ENCODE measurements at regions not wholly inside any gene's neighbourhood (a gene's known extent, or its start where the extent isn't known, plus 50 kb on each side); places are given as distances from the start of the nearest gene placed in this dataset.

DNA sequence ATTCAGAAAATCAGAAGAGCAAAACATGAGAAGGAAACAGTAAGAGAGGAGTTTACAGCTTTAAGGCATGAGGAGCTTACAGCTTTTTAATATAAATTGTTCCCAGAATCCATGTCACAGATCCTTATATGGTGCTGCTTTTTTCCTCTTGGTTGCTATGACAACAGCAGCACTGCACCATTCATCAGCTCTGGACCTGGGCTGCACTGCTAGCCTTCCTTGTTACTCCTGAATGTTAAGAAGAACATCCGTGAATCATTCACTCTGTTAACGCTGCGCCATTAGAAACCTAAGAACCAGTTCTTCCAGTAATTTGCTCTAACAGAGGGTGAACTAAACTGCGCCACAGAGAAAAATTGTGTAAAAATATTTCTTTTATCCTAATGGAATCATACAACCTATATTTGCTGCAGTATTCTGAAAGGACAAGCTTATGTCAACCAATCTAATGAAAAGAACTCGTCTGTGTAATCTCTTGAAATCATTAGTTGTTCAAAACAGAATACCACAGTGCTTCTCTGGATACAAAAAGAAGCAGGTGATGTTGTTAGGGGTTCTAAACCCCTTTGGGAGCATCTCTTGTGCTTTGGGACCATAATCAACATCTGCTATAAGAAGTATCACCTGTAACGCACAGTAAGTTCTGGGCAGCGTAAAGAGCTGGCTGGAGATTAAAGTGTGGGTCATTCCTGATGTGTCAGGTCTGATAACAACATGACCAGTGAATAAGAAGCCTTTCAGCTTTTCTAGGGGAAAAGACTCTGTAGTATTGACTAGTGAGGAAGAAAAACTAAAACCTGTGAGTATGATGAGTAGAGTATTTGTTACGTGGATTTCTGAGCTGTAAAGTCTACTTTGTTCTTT is 151.2 kb downstream of the TANC2 start (continued):
- TF ChIP-seq, protein P1, sequence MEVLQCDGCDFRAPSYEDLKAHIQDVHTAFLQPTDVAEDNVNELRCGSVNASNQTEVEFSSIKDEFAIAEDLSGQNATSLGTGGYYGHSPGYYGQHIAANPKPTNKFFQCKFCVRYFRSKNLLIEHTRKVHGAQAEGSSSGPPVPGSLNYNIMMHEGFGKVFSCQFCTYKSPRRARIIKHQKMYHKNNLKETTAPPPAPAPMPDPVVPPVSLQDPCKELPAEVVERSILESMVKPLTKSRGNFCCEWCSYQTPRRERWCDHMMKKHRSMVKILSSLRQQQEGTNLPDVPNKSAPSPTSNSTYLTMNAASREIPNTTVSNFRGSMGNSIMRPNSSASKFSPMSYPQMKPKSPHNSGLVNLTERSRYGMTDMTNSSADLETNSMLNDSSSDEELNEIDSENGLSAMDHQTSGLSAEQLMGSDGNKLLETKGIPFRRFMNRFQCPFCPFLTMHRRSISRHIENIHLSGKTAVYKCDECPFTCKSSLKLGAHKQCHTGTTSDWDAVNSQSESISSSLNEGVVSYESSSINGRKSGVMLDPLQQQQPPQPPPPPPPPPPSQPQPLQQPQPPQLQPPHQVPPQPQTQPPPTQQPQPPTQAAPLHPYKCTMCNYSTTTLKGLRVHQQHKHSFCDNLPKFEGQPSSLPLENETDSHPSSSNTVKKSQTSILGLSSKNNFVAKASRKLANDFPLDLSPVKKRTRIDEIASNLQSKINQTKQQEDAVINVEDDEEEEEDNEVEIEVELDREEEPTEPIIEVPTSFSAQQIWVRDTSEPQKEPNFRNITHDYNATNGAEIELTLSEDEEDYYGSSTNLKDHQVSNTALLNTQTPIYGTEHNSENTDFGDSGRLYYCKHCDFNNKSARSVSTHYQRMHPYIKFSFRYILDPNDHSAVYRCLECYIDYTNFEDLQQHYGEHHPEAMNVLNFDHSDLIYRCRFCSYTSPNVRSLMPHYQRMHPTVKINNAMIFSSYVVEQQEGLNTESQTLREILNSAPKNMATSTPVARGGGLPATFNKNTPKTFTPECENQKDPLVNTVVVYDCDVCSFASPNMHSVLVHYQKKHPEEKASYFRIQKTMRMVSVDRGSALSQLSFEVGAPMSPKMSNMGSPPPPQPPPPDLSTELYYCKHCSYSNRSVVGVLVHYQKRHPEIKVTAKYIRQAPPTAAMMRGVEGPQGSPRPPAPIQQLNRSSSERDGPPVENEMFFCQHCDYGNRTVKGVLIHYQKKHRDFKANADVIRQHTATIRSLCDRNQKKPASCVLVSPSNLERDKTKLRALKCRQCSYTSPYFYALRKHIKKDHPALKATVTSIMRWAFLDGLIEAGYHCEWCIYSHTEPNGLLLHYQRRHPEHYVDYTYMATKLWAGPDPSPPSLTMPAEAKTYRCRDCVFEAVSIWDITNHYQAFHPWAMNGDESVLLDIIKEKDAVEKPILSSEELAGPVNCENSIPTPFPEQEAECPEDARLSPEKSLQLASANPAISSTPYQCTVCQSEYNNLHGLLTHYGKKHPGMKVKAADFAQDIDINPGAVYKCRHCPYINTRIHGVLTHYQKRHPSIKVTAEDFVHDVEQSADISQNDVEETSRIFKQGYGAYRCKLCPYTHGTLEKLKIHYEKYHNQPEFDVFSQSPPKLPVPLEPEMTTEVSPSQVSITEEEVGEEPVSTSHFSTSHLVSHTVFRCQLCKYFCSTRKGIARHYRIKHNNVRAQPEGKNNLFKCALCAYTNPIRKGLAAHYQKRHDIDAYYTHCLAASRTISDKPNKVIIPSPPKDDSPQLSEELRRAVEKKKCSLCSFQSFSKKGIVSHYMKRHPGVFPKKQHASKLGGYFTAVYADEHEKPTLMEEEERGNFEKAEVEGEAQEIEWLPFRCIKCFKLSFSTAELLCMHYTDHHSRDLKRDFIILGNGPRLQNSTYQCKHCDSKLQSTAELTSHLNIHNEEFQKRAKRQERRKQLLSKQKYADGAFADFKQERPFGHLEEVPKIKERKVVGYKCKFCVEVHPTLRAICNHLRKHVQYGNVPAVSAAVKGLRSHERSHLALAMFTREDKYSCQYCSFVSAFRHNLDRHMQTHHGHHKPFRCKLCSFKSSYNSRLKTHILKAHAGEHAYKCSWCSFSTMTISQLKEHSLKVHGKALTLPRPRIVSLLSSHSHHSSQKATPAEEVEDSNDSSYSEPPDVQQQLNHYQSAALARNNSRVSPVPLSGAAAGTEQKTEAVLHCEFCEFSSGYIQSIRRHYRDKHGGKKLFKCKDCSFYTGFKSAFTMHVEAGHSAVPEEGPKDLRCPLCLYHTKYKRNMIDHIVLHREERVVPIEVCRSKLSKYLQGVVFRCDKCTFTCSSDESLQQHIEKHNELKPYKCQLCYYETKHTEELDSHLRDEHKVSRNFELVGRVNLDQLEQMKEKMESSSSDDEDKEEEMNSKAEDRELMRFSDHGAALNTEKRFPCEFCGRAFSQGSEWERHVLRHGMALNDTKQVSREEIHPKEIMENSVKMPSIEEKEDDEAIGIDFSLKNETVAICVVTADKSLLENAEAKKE (CRISPR knock-in tag; IDR thresholded peaks at IDR 0.05) = no peak
- TF ChIP-seq, protein P2, sequence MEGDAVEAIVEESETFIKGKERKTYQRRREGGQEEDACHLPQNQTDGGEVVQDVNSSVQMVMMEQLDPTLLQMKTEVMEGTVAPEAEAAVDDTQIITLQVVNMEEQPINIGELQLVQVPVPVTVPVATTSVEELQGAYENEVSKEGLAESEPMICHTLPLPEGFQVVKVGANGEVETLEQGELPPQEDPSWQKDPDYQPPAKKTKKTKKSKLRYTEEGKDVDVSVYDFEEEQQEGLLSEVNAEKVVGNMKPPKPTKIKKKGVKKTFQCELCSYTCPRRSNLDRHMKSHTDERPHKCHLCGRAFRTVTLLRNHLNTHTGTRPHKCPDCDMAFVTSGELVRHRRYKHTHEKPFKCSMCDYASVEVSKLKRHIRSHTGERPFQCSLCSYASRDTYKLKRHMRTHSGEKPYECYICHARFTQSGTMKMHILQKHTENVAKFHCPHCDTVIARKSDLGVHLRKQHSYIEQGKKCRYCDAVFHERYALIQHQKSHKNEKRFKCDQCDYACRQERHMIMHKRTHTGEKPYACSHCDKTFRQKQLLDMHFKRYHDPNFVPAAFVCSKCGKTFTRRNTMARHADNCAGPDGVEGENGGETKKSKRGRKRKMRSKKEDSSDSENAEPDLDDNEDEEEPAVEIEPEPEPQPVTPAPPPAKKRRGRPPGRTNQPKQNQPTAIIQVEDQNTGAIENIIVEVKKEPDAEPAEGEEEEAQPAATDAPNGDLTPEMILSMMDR (conservative IDR thresholded peaks at IDR 0.05; ENCODE audit: low read depth in 2 of 2) = no peak
- no peak for TF ChIP-seq NANOG (IDR thresholded peaks at IDR 0.05; ENCODE audit: borderline replicate concordance)
- TF ChIP-seq, protein P3, sequence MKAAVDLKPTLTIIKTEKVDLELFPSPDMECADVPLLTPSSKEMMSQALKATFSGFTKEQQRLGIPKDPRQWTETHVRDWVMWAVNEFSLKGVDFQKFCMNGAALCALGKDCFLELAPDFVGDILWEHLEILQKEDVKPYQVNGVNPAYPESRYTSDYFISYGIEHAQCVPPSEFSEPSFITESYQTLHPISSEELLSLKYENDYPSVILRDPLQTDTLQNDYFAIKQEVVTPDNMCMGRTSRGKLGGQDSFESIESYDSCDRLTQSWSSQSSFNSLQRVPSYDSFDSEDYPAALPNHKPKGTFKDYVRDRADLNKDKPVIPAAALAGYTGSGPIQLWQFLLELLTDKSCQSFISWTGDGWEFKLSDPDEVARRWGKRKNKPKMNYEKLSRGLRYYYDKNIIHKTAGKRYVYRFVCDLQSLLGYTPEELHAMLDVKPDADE (IDR thresholded peaks at IDR 0.05) = no peak
- no peak for TF ChIP-seq CREB1 (CRISPR knock-in tag; IDR thresholded peaks at IDR 0.05; ENCODE audit: low read depth)
- no peak for TF ChIP-seq ZNF114 (CRISPR knock-in tag; IDR thresholded peaks at IDR 0.05)
- no peak for TF ChIP-seq EZH2 (IDR thresholded peaks at IDR 0.05; ENCODE audit: low read depth, unreplicated experiment)
